Prostate gland (tissue), 2 donors: ENCODE measurements at regions not wholly inside any gene's neighbourhood (a gene's known extent, or its start where the extent isn't known, plus 50 kb on each side); places are given as distances from the start of the nearest gene placed in this dataset.

Source experiments
- DNase-seq: peaks from one replicate; pipeline ENCODE4 v3.0.0-alpha.2; 2019; ENCODE audit warnings: low spot score
- H3K27ac ChIP-seq, 2 donors: fragments of 200-600 bp; sonication (generic); 2 replicates each; pipeline ENCODE4 v1.5.1; 2017 to 2019
- H3K27me3 ChIP-seq: fragments of 200-600 bp; sonication (generic); replicated peaks from 2 replicates; pipeline ENCODE4 v1.5.1; 2019; ENCODE audit not compliant: insufficient read depth
- H3K36me3 ChIP-seq, 2 donors: fragments of 200-600 bp; sonication (generic); 1 replicate in 1 of 2; 2 replicates in 1 of 2; pipeline versions ENCODE4 v1.5.1 to v1.8.1; 2017 to 2019
- H3K4me1 ChIP-seq: fragments of 200-600 bp; sonication (generic); replicated peaks from 2 replicates; pipeline ENCODE4 v1.5.1; 2019
- H3K4me3 ChIP-seq, 2 donors: fragments of 200-600 bp; sonication (generic); 2 replicates each; pipeline ENCODE4 v1.5.1; 2017 to 2019
- H3K9me3 ChIP-seq: fragments of 200-600 bp; sonication (generic); 2 replicates; pipeline ENCODE4 v1.5.1; 2017
- CTCF ChIP-seq, 4 experiments: fragments of 200-600 bp in 2 of 4; fragments of 450-650 bp in 2 of 4; sonication (generic) in 2 of 4; IDR thresholded peaks; 1 replicate in 3 of 4; 2 replicates in 1 of 4; pipeline ENCODE4 v1.5.1; 2016 to 2019; ENCODE audit warnings: antibody characterized with exemption in 4 of 4, mild to moderate bottlenecking in 2 of 4, moderate library complexity in 2 of 4
- POLR2A ChIP-seq: fragments of 450-650 bp; IDR thresholded peaks from one replicate; pipeline ENCODE4 v1.6.1; 2016; ENCODE audit warnings: antibody characterized with exemption, mild to moderate bottlenecking
- POLR2AphosphoS5 ChIP-seq: sonication (generic); formaldehyde crosslinking; IDR thresholded peaks from one replicate; pipeline ENCODE4 v1.6.1; 2017; ENCODE audit warnings: antibody characterized with exemption
- WGBS: methylation state at CpG from one replicate; pipeline ENCODE4 v1.1.5; 2018; 5-methylcytosine and 5-hydroxymethylcytosine counted together
- intact Hi-C: fragments of 100-400 bp; cut with DNase I; formaldehyde crosslinking; loops from one replicate; pipeline ENCODE4 v1.14.2; 2022

DNA sequence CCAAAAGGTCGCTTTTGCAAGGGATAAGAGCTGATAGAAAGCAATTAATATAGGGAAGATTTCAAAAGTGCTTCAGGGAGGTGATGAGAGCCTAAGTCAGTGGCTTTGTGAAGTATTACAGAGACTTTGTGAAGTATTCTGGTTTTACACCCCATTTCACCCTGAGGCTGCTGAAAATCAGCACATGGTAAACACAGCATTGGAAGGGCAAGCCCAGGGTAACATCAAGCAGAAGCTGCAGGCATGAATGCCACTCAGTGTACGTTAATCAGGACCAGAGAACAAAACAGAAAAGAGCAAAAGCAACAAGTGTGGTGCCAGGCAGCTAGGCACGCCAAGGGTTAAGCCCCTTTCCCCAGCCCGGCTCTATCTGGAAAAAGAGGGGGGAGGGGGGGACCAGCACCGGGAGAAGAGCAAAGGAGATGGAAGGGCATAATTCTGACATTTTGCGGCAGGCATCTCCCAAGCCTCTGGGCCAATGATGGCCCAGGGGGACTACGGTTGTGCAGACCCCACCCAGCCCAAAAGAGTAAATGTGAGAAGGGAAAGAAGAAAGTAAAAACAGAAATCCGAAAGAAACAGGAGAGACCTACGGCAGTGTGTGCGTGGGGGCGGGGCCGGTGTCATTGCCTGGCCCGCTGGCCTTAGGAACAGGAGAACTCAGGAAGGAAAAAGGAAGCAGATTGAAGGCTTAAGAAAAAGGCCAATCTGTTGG lies 58.9 kb downstream of the DHRS2 start:
- Histone ChIP-seq H3K4me3 (peak overlapping the region in 1 of 2 donors; percentile 8), H3K36me3 (no peaks in the 10 kb centered on the region), H3K9me3 (no peaks in the 10 kb centered on the region), H3K4me1 (peaks cover 7% of the 10 kb centered on the region), H3K27ac (no peak overlapping the region), H3K27me3 (no peaks in the 10 kb centered on the region)
- TF ChIP-seq POLR2A (no peak), POLR2AphosphoS5 (no peak), CTCF (IDR thresholded peaks at IDR 0.05) (no peak)
- DNase-seq, result no peak
- intact Hi-C loops, result no loop called here
- WGBS, result 16% methylated on average over 13 of the region's 13 CpGs

GRCh38 chr14:23695664-23695999 lies 59.5 kb downstream of the DHRS2 start:
- Histone ChIP-seq H3K27me3 (no peaks in the 10 kb centered on the region), H3K4me1 (peaks cover 7% of the 10 kb centered on the region), H3K4me3 (peak overlapping the region in 1 of 2 donors; percentile 8), H3K9me3 (no peaks in the 10 kb centered on the region), H3K36me3 (no peaks in the 10 kb centered on the region), H3K27ac (no peak overlapping the region)
- TF ChIP-seq CTCF (IDR thresholded peaks at IDR 0.05), result no peak
- TF ChIP-seq POLR2AphosphoS5, result no peak
- TF ChIP-seq POLR2A, result no peak
- 21% methylated on average over 8 of the region's 8 CpGs for WGBS
- DNase-seq, result no peak
- intact Hi-C loops, result no loop called here

DNA sequence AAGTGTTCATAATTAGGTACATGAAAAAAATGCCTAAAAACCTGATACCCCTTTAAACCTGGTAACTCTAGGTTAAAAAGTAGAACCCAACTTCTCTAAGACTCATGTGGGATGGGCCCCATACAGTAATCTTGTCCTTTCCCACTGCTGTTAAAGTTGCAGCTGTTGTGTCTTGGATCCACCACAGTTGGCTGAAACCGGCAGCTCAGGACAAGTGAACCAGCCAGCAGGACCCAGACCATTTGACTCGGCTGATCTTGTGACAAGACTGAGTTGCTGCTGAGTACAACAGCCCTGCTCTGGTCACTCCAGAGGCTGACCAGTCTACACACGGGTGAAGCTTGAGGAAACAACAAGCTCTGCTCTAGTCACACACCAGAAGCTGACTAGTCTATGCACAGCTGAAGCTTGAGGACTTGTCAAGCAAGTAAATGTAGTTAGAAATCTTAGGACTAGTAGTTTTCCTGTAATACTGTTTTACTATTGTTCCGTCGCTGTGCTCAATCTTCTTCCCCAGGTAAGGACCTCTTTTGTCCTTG lies 60.6 kb downstream of the DHRS2 start:
- no peaks in the 10 kb centered on the region for H3K36me3 ChIP-seq
- intact Hi-C loops, result no loop called here
- DNase-seq, result no peak
- no peaks in the 10 kb centered on the region for H3K9me3 ChIP-seq
- H3K4me3 ChIP-seq, result no peak overlapping the region
- H3K27ac ChIP-seq, result no peak overlapping the region
- no peaks in the 10 kb centered on the region for H3K27me3 ChIP-seq
- H3K4me1 ChIP-seq, result peaks cover 7% of the 10 kb centered on the region
- no peak for TF ChIP-seq POLR2A
- 88% methylated on average over 5 of the region's 5 CpGs for WGBS

DNA sequence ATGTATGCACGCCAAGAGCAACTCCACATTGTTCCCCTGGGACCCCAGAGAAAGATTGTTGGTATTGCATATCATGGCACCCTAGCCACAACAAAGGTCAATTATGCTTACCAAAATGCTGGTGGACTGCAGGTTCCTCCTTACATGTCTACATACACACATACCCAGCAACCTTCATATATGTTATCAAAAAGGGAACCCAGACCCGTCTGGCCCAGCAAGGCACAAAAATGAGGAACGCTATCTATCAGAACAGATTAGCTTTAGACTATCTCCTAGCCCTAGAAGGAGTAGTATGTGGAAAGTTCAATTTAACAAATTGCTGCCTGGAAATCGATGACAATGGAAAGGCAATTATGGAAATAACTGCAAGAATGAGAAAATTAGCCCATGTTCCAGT lies 61.5 kb downstream of the DHRS2 start:
- H3K27ac ChIP-seq, result no peak overlapping the region
- no peaks in the 10 kb centered on the region for H3K36me3 ChIP-seq
- TF ChIP-seq POLR2AphosphoS5 (no peak), CTCF (IDR thresholded peaks at IDR 0.05) (no peak), POLR2A (no peak)
- intact Hi-C loops, result no loop called here
- no peak overlapping the region for H3K4me3 ChIP-seq
- DNase-seq, result no peak
- 96% methylated on average over 4 of the region's 4 CpGs for WGBS
- no peaks in the 10 kb centered on the region for H3K9me3 ChIP-seq
- no peaks in the 10 kb centered on the region for H3K27me3 ChIP-seq
- peaks cover 7% of the 10 kb centered on the region for H3K4me1 ChIP-seq

DNA sequence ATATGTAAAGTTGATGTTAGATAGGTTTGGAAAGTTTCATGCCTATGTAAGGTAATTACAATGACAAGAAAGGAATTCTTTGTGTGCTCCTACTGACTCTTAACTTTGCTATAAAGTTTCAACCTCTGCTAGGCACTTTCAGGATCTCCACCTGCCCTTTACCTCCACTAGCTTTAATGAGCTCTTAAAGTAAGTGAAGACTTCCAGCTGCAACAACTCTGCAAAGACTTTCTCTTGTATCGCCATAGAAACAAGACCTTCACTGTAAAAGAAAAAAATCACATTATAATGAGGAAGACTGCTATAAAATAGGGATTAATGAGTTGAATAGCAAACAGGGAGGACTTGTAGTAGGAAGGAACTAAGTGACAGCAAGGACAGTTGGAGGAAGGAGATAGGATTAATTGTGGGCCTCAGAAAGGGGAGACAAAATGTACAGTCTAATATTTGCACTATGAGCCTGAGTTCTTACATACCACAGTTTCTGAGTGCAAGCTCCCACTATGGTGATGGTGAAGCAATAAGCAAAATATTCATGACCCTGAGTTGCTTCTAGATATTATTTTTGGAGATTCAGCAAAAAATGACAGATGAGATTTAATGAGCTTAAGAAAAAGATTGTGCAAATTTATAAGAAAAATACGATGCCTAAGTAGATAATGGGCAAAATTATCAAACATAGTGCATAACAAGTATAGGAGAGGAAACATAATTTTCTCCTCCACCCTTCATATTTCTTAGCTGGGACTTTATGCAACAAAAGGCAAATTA lies 66.7 kb downstream of the DHRS2 start:
- TF ChIP-seq POLR2AphosphoS5 (no peak), POLR2A (no peak), CTCF (IDR thresholded peaks at IDR 0.05) (no peak)
- Histone ChIP-seq H3K36me3 (no peaks in the 10 kb centered on the region), H3K4me1 (no peaks in the 10 kb centered on the region), H3K27me3 (no peaks in the 10 kb centered on the region), H3K27ac (no peak overlapping the region), H3K4me3 (no peak overlapping the region), H3K9me3 (no peaks in the 10 kb centered on the region)
- no peak for DNase-seq
- intact Hi-C loops, result no loop called here
- WGBS, result 33% methylated on average over 2 of the region's 2 CpGs
